BLaER1 treated with 17β-estradiol and CSF1 and Interleukin-3, amounts not matched to agents 10 nM and 100 nM (cell line): ENCODE measurements at regions not wholly inside any gene's neighbourhood (a gene's known extent, or its start where the extent isn't known, plus 50 kb on each side); places are given as distances from the start of the nearest gene placed in this dataset.

Experiments
- H3K27ac ChIP-seq, 11 experiments: shearing (Covaris generic); formaldehyde crosslinking; 2 replicates each; pipeline ENCODE4 v1.8.1; 2022
- H3K27me3 ChIP-seq, 11 experiments: shearing (Covaris generic); formaldehyde crosslinking; 2 replicates each; pipeline ENCODE4 v1.8.1; 2022
- H3K36me3 ChIP-seq, 11 experiments: shearing (Covaris generic); formaldehyde crosslinking; 2 replicates each; pipeline ENCODE4 v1.8.1; 2022
- H3K4me1 ChIP-seq, 10 experiments: shearing (Covaris generic); formaldehyde crosslinking; 2 replicates each; pipeline ENCODE4 v1.8.1; 2022
- H3K4me2 ChIP-seq, 11 experiments: shearing (Covaris generic); formaldehyde crosslinking; 2 replicates each; pipeline ENCODE4 v1.8.1; 2022
- H3K4me3 ChIP-seq, 10 experiments: shearing (Covaris generic); formaldehyde crosslinking; 2 replicates each; pipeline ENCODE4 v1.8.1; 2022
- H3K9ac ChIP-seq, 11 experiments: shearing (Covaris generic); formaldehyde crosslinking; 2 replicates each; pipeline ENCODE4 v1.8.1; 2022
- H3K9me3 ChIP-seq, 11 experiments: shearing (Covaris generic); formaldehyde crosslinking; replicated peaks in 1 of 11; 2 replicates each; pipeline ENCODE4 v1.8.1; 2022
- H4K20me1 ChIP-seq, 11 experiments: shearing (Covaris generic); formaldehyde crosslinking; 2 replicates each; pipeline ENCODE4 v1.8.1; 2022
- Cebpa-rat ChIP-seq, 11 experiments: shearing (Covaris generic); IDR thresholded peaks; 2 replicates each; pipeline ENCODE4 v1.8.1; 2022

DNA sequence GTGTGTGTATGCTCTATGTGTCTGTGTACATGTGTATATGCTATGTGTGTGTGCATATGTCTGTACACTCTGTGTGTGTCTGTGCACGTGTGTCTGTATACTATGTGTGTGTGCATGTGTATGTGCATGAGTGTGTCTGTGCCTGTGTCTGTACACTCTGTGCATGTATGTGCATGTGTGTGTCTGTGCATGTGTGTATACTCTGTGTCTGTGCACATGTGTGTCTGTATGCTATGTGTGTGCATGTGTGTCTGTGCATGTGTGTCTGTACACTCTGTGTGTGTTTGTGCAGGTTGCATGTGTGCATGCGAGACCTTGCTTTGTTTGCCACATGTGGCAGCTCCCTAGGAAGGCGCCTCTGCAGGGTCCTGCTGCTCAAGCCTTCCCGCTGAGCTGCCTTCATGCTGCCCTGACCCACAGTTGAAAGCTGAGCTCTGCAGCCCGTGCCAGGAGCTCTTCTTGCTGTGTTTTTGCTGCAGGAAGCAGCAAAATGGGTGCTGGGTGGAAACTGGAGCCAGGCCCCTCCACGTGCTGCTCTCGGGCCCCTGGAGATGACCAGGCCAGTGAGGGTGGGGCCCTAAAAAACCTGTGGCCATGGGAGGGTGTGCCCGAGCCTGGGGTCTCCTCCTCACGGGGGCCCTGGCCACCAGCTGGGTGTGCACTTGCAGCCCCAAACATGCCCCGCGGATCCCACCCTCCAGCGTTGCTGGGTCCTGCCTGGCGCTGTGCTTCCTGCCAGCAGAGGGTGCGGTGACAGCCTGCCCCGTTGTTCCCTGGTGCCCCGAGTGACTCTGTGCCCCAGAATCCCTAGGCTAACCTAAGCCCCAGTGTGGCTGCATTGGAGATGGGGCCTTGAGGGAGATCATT is 109.1 kb downstream of the DACT2 start:
- peaks cover 0 to 14% (median 3%) of the 10 kb centered on the region in 11 experiments; a peak in 8 of 22 replicates for H4K20me1 ChIP-seq
- H3K4me1 ChIP-seq = peaks cover 25 to 82% (median 75%) of the 10 kb centered on the region in 10 experiments
- TF ChIP-seq Cebpa-rat (IDR thresholded peaks at IDR 0.05) = no peak
- peaks cover 0 to 28% (median 0%) of the 10 kb centered on the region in 11 experiments; a peak in 8 of 22 replicates for H3K27me3 ChIP-seq
- no peak overlapping the region for H3K4me3 ChIP-seq
- peak overlapping the region in 9 of 11 experiments; percentile 29 to 70 (median 57); a peak in 11 of 22 replicates for H3K4me2 ChIP-seq
- H3K36me3 ChIP-seq = no peaks in the 10 kb centered on the region
- no peak overlapping the region for H3K27ac ChIP-seq
- no peak overlapping the region for H3K9ac ChIP-seq
- peaks cover under 1 to 9% (median under 1%) of the 10 kb centered on the region in 11 experiments; a peak in 15 of 22 replicates for H3K9me3 ChIP-seq

DNA sequence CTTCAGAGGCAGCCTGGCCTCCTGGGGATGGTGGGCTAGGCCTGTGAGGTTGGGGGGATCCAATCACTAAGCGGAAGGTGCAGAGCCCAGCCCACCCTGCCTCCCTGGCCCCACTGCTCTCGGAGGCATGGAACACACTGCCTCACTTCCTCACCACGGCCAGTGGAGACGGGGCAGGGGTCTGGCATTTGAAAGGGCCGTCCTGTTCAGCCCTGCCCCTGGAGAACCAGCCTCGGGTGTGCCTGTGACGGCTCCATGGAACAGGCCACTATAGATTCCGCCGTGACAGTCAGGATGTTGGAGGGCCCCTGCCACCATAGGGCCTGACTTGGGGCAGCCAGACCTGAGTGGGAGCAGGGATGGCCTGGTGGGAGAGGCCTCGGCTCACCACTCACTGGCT is 110.2 kb downstream of the DACT2 start:
- H3K9ac ChIP-seq = no peak overlapping the region

DNA sequence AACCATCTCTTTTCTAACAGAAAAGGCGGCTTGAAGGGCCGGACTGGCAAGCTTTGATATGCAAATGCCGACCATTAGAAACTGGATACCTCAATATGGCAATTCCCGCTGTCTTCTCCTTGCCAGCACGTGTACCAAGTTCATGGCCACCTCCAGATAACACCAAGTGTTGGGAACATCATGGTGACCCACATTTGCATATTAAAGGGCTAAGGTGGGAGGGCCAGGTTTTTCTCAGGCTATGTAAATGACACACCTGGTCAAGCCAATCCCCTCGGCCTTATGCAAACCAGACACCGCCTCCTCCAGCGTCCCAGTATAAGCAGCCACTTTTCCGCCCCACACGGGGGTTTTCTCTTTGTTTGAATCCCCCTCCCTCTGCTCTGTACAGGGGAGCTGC is 110.7 kb downstream of the DACT2 start:
- no peak for TF ChIP-seq Cebpa-rat (IDR thresholded peaks at IDR 0.05)
- H3K4me2 ChIP-seq = peak overlapping the region in 7 of 11 experiments; percentile 35 to 70 (median 57); a peak in 14 of 22 replicates
- peaks cover 0 to 5% (median 0%) of the 10 kb centered on the region in 11 experiments; a peak in 3 of 22 replicates for H3K36me3 ChIP-seq
- peaks cover 0 to 12% (median 0%) of the 10 kb centered on the region in 11 experiments; a peak in 8 of 22 replicates for H3K27me3 ChIP-seq
- H3K9ac ChIP-seq = no peak overlapping the region
- no peak overlapping the region for H3K27ac ChIP-seq
- peaks cover 13 to 25% (median 17%) of the 10 kb centered on the region in 11 experiments for H3K9me3 ChIP-seq
- no peak overlapping the region for H3K4me3 ChIP-seq
- H3K4me1 ChIP-seq = peaks cover 8 to 66% (median 59%) of the 10 kb centered on the region in 10 experiments
- H4K20me1 ChIP-seq = no peaks in the 10 kb centered on the region

More for the DNA sequence above, 110.2 kb downstream of the DACT2 start:
- Histone ChIP-seq H4K20me1 (peaks cover 0 to 5% (median 2%) of the 10 kb centered on the region in 11 experiments; a peak in 7 of 22 replicates), H3K27ac (no peak overlapping the region), H3K4me2 (peak overlapping the region in 10 of 11 experiments; percentile 7 to 70 (median 56); a peak in 18 of 22 replicates), H3K4me1 (peaks cover 14 to 71% (median 65%) of the 10 kb centered on the region in 10 experiments), H3K9me3 (peaks cover 11 to 20% (median 11%) of the 10 kb centered on the region in 11 experiments), H3K36me3 (peaks cover 0 to 4% (median 0%) of the 10 kb centered on the region in 11 experiments; a peak in 1 of 22 replicates), H3K4me3 (no peak overlapping the region), H3K27me3 (peaks cover 0 to 17% (median 0%) of the 10 kb centered on the region in 11 experiments; a peak in 8 of 22 replicates)
- TF ChIP-seq Cebpa-rat (IDR thresholded peaks at IDR 0.05) = no peak

DNA sequence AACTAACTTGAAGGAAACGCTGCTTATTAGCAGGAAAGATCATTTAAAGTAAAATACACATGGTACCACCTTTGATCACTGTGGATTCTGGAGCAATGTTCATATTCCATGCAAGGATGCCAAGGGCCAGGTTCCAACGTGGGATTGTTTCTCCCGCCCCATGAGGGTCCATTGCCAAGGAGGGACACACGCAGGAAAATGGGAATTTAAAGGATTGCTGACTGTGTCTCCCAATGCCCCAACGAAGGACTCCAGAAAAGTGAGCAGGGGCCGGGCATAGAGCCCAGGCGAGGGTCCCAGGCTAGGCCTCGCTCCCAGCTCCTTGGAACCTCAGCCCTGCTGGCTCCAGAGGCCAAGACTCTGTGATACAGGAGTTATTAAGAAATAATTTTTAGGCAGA is 111.2 kb downstream of the DACT2 start:
- no peak for TF ChIP-seq Cebpa-rat (IDR thresholded peaks at IDR 0.05)

DNA sequence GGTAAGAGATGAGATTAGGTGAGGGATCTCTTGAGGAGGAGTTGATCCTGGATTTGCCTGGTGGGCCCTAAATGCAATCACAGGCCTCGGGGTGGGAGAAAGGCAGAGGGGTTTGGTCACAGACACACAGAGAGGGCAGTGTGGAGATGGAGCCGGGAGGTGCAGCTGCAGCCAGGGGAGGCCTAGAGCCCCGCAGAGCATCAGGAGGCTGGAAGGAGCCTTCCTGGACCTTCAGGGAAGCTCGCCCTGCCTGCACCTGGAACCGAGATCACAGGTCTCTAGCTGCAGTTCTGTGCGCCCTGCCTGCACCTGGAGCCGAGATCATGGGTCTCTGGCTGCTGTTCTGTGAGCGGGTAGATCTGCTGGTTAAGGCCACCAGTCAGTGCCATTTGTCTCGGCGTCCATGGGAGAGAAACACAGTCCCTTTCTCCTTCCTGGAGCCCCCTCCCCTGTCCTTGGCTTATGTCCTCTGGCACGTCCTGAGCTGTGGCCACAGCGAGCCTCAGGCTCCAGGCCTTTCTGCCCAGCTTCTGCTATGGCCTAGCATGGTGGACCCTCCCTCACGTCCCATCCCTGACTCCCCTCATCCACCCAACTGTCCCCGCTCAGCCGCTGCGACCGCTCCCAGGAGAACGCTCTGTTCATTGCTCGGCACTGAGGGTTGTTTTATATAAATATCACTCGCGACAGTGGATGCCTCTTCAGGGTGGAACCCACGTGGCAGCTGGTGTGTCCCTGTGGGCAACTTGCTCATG is 112.0 kb downstream of the DACT2 start:
- H3K9me3 ChIP-seq = peaks cover 13 to 26% (median 18%) of the 10 kb centered on the region in 11 experiments
- H3K27me3 ChIP-seq = no peaks in the 10 kb centered on the region
- no peak for TF ChIP-seq Cebpa-rat (IDR thresholded peaks at IDR 0.05)
- H3K9ac ChIP-seq = no peak overlapping the region
- no peaks in the 10 kb centered on the region for H4K20me1 ChIP-seq
- peaks cover 8 to 55% (median 48%) of the 10 kb centered on the region in 10 experiments; a peak in 19 of 20 replicates for H3K4me1 ChIP-seq
- H3K36me3 ChIP-seq = peaks cover 0 to 5% (median 0%) of the 10 kb centered on the region in 11 experiments; a peak in 3 of 22 replicates
- peak overlapping the region in 8 of 11 experiments; percentile 6 to 62 (median 40); a peak in 10 of 22 replicates for H3K4me2 ChIP-seq
- H3K27ac ChIP-seq = no peak overlapping the region
- no peak overlapping the region for H3K4me3 ChIP-seq

More for the DNA sequence above, 111.2 kb downstream of the DACT2 start:
- Histone ChIP-seq H3K27me3 (peaks cover 0 to 7% (median 0%) of the 10 kb centered on the region in 11 experiments; a peak in 6 of 22 replicates), H3K36me3 (peaks cover 0 to 5% (median 0%) of the 10 kb centered on the region in 11 experiments; a peak in 3 of 22 replicates), H4K20me1 (no peaks in the 10 kb centered on the region), H3K4me3 (no peak overlapping the region), H3K9ac (no peak overlapping the region), H3K27ac (no peak overlapping the region), H3K4me1 (peaks cover 7 to 61% (median 55%) of the 10 kb centered on the region in 10 experiments), H3K9me3 (peaks cover 13 to 26% (median 18%) of the 10 kb centered on the region in 11 experiments), H3K4me2 (peak overlapping the region in 4 of 11 experiments; percentile 35 to 62 (median 50); a peak in 7 of 22 replicates)

DNA sequence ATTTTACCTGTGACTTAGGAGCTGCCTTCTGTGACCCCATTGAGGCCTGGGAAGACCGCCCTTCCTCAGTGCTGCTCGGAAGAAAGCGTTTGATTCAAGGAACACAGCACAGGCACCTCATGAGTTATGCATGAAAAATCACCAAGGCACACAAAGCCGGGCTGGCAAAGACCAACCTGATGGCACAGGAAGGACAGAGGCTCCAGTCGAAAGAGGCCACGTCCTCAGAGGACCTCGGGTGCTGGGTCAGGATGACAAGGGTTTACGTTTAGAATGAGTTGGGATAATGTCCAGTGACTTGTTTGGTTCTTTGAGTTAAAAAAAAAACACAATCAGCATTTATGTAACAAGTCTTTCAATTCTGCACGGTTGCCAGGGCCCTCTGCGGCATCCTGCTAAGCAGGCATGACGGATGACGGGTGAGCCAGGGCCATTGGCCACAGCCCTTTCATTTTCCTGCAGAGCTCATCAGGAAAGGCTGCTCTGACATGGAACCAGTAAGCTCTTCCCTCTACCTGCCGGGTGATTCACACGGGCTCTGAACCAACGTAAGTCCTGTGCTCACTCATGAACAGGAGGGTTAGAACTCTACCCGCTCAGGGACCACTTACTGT is 112.8 kb downstream of the DACT2 start:
- peak overlapping the region in 8 of 11 experiments; percentile 1 to 62 (median 18); a peak in 7 of 22 replicates for H3K4me2 ChIP-seq
- H3K9ac ChIP-seq = no peak overlapping the region
- TF ChIP-seq Cebpa-rat (IDR thresholded peaks at IDR 0.05) = no peak
- H4K20me1 ChIP-seq = no peaks in the 10 kb centered on the region
- peaks cover 13 to 29% (median 18%) of the 10 kb centered on the region in 11 experiments for H3K9me3 ChIP-seq
- H3K4me3 ChIP-seq = no peak overlapping the region
- peaks cover 8 to 55% (median 47%) of the 10 kb centered on the region in 10 experiments; a peak in 19 of 20 replicates for H3K4me1 ChIP-seq
- H3K36me3 ChIP-seq = peaks cover 0 to 5% (median 0%) of the 10 kb centered on the region in 11 experiments; a peak in 3 of 22 replicates
- H3K27ac ChIP-seq = no peak overlapping the region
- H3K27me3 ChIP-seq = no peaks in the 10 kb centered on the region

DNA sequence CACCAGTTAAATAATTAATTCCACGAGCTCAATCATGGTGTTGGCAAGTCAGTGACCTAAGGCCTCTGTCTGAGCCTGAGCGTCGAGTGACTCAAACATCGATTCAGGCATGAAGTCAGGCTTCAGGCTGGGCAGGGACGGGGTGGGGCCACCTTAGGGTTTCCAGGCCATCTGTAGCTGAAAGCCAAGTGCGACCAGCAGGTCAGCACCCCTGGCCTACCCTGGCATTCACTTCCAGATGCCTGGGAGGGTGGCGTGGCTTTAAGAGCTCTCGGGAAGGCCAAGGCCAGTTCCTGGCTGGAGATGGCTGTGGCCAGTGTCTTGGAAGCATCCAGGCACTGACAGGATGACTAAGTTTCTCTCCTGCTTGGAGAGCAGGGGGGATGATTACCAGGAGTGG is 113.4 kb downstream of the DACT2 start:
- Histone ChIP-seq H3K27ac (no peak overlapping the region), H3K27me3 (no peaks in the 10 kb centered on the region), H3K4me2 (peak overlapping the region in 6 of 11 experiments; percentile 1 to 62 (median 26); a peak in 5 of 22 replicates), H3K36me3 (peaks cover 0 to 5% (median 0%) of the 10 kb centered on the region in 11 experiments; a peak in 3 of 22 replicates), H3K4me3 (no peak overlapping the region), H4K20me1 (no peaks in the 10 kb centered on the region), H3K9me3 (peaks cover 13 to 29% (median 18%) of the 10 kb centered on the region in 11 experiments), H3K4me1 (peaks cover 8 to 54% (median 47%) of the 10 kb centered on the region in 10 experiments; a peak in 19 of 20 replicates), H3K9ac (no peak overlapping the region)
- TF ChIP-seq Cebpa-rat (IDR thresholded peaks at IDR 0.05) = no peak

DNA sequence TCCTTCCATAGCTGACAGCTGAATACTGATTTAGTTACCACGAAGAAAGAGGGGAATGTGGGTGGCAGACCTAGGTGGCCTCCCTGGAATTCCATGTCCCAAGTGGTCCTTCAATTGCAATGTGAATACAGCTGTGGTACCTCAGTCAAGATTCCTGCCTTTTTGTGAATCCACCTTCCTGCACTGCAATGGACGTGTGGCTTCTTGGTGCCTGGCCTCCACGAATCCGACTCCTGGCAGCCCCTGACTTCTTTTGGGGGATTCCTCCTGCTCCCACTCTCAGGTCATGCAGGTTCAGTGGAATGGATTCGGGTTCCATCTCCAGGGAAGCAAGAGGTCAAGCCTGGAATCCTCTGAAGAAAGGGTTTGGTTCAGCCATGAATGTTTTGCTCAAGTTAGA is 117.8 kb downstream of the DACT2 start:
- TF ChIP-seq Cebpa-rat (IDR thresholded peaks at IDR 0.05) = no peak
- H3K4me1 ChIP-seq = peaks cover 6 to 15% (median 9%) of the 10 kb centered on the region in 10 experiments; a peak in 17 of 20 replicates
- no peak overlapping the region for H3K9ac ChIP-seq
- H3K4me2 ChIP-seq = no peak overlapping the region
- H4K20me1 ChIP-seq = no peaks in the 10 kb centered on the region
- H3K4me3 ChIP-seq = no peak overlapping the region
- H3K36me3 ChIP-seq = peaks cover 0 to 5% (median 0%) of the 10 kb centered on the region in 11 experiments; a peak in 3 of 22 replicates
- H3K27ac ChIP-seq = peak overlapping the region in 2 of 11 experiments; percentile 16 to 23; a peak in 1 of 22 replicates
- peaks cover 13 to 29% (median 18%) of the 10 kb centered on the region in 11 experiments for H3K9me3 ChIP-seq
- no peaks in the 10 kb centered on the region for H3K27me3 ChIP-seq
